WTC11 (cell line): ENCODE measurements at regions not wholly inside any gene's neighbourhood (a gene's known extent, or its start where the extent isn't known, plus 50 kb on each side); places are given as distances from the start of the nearest gene placed in this dataset.

Experiments used
- ATAC-seq: fragments of 200-7000 bp; cut with Tn5 transposase; 2 replicates; pipeline ENCODE4 v1.10.0; 2021; ENCODE audit warnings: mild to moderate bottlenecking, moderate library complexity
- CTCF ChIA-PET: fragments of 300-600 bp; sonication (Branson Sonifier 250); formaldehyde crosslinking; loops from one replicate; lab custom pipeline; 2021; ENCODE audit warnings: antibody characterized with exemption; lab: Charles Lee
- POLR2A ChIA-PET: fragments of 350-600 bp; sonication (Branson Sonifier 250); formaldehyde crosslinking; loops from one replicate; lab custom pipeline; 2021; ENCODE audit warnings: antibody characterized with exemption; lab: Charles Lee
- DNase-seq: peaks from one replicate; pipeline ENCODE4 v3.0.0; 2021; ENCODE audit warnings: low spot score
- H3K27ac Mint-ChIP-seq: 2 replicates; pipeline ENCODE4 v1.8.0; 2021; ENCODE audit warnings: mixed read lengths
- H3K27me3 Mint-ChIP-seq: 2 replicates; pipeline ENCODE4 v1.8.0; 2021; ENCODE audit warnings: low read depth, mild to moderate bottlenecking, moderate library complexity, mixed read lengths
- H3K36me3 Mint-ChIP-seq: 2 replicates; pipeline ENCODE4 v1.8.0; 2021; ENCODE audit warnings: mixed read lengths
- H3K4me1 Mint-ChIP-seq: 2 replicates; pipeline ENCODE4 v1.8.0; 2022; ENCODE audit warnings: mixed read lengths
- H3K4me3 Mint-ChIP-seq: 2 replicates; pipeline ENCODE4 v1.8.0; 2021; ENCODE audit warnings: mild to moderate bottlenecking, moderate library complexity, mixed read lengths
- H3K9me3 Mint-ChIP-seq: 2 replicates; pipeline ENCODE4 v1.8.0; 2021; ENCODE audit warnings: mixed read lengths
- FOXP1 ChIP-seq: sonication (generic); formaldehyde crosslinking; IDR thresholded peaks from 2 replicates; pipeline ENCODE4 v1.8.0; 2022; ENCODE audit warnings: missing genetic modification reagents, mild to moderate bottlenecking, moderate library complexity, borderline replicate concordance
- FOXP4 ChIP-seq: sonication (generic); formaldehyde crosslinking; IDR thresholded peaks from 2 replicates; pipeline ENCODE4 v1.8.0; 2022; ENCODE audit warnings: mild to moderate bottlenecking, missing genetic modification reagents
- IRF2 ChIP-seq: sonication (generic); formaldehyde crosslinking; IDR thresholded peaks from 2 replicates; pipeline ENCODE4 v1.8.0; 2022; ENCODE audit warnings: low read depth, missing genetic modification reagents, borderline replicate concordance
- SP1 ChIP-seq: sonication (generic); formaldehyde crosslinking; conservative IDR thresholded peaks from 2 replicates; pipeline ENCODE4 v1.8.1; 2022; ENCODE audit warnings: missing genetic modification reagents
- TP53 ChIP-seq: sonication (generic); formaldehyde crosslinking; IDR thresholded peaks from 2 replicates; pipeline ENCODE4 v1.8.1; 2023; ENCODE audit warnings: mild to moderate bottlenecking, missing genetic modification reagents
- ZNF121 ChIP-seq: sonication (generic); formaldehyde crosslinking; IDR thresholded peaks from 2 replicates; pipeline ENCODE4 v1.8.0; 2023; ENCODE audit warnings: missing genetic modification reagents
- ZNF281 ChIP-seq: sonication (generic); formaldehyde crosslinking; IDR thresholded peaks from 2 replicates; pipeline ENCODE4 v1.8.0; 2023; ENCODE audit warnings: mild to moderate bottlenecking, missing genetic modification reagents
- ZNF396 ChIP-seq: fragments of 250-450 bp; sonication (Bioruptor Pico); IDR thresholded peaks from 2 replicates; pipeline ENCODE4 v1.8.0; 2021; ENCODE audit warnings: mild to moderate bottlenecking, moderate library complexity, borderline replicate concordance
- ZSCAN18 ChIP-seq: fragments of 250-450 bp; sonication (Bioruptor Pico); IDR thresholded peaks from 2 replicates; pipeline ENCODE4 v2.1.2; 2022; ENCODE audit warnings: mild to moderate bottlenecking, moderate library complexity
- TF ChIP-seq, protein P1 (sequence below): sonication (generic); formaldehyde crosslinking; IDR thresholded peaks from 2 replicates; pipeline ENCODE4 v1.8.1; 2022; ENCODE audit warnings: mild to moderate bottlenecking, missing genetic modification reagents, moderate library complexity, borderline replicate concordance

DNA sequence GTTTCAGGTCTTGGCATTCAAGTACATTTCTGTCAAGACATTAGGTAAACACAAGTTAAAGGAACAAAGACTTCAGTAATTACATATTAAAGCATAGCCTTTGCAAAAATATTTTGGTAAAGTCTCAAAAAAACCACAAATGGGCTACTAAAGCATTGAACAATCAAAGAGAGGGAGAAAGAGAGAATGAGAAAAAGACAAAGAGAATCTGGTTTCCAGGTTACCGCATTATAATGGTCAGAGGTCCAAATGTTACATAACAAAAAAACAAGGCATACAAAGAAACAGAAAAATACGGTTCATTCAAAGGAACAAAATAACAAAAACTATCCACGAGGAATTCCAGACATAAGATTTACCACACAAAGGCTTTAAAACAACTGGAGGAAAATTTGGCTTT, 327.9 kb downstream of the AKAIN1 start:
- peaks cover 38% of the 10 kb centered on the region for H3K4me1 Mint-ChIP-seq
- TF ChIP-seq FOXP4 (CRISPR knock-in tag) (no peak), TP53 (no peak), SP1 (CRISPR knock-in tag) (no peak), ZNF281 (CRISPR knock-in tag) (no peak)
- DNase-seq (no peak), ATAC-seq (no peak)
- peaks cover 46% of the 10 kb centered on the region for H3K9me3 Mint-ChIP-seq
- H3K27me3 Mint-ChIP-seq: peaks cover 4% of the 10 kb centered on the region; the same call in 1 of the 2 replicates
- H3K27ac Mint-ChIP-seq: no peak overlapping the region
- H3K4me3 Mint-ChIP-seq: no peak overlapping the region
- peaks cover 27% of the 10 kb centered on the region for H3K36me3 Mint-ChIP-seq
- POLR2A ChIA-PET: no interaction called here
- CTCF ChIA-PET: no interaction called here

DNA sequence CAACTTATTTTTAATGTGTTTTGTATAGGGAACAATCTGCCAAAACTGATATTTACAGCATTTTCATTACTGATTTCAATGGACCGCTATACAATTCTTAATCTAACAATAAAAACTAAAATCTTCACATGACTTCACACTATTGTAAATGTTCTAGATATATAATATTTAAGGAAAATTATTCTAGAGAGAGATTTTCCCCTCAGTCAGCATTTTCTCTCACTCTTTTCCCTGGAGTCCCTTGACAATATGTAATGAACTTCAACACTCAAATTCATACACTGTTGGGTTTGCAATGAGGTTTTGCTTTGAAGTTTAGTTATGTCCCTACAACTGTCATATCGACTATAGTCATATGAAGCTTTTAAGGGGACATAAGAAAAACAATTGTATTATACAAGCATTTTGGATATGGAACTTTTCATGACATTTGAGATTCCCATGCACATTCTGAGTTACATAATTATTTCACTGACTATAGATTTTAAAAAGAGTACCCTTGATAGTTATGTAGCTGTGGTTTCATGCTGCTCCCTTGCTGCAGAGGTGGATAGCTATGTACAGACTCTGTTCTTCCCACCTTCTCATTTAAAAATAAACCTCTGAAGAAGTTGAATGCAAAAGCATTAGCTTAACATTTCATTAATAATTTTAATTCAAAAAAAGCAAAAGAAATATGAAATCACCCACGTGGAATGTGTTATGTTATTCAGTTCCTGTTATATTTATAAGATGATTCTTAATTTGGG, 338.5 kb downstream of the AKAIN1 start:
- no peaks in the 10 kb centered on the region for H3K27me3 Mint-ChIP-seq
- H3K4me3 Mint-ChIP-seq: no peak overlapping the region
- TF ChIP-seq IRF2 (CRISPR knock-in tag): no peak
- TF ChIP-seq, protein P1, sequence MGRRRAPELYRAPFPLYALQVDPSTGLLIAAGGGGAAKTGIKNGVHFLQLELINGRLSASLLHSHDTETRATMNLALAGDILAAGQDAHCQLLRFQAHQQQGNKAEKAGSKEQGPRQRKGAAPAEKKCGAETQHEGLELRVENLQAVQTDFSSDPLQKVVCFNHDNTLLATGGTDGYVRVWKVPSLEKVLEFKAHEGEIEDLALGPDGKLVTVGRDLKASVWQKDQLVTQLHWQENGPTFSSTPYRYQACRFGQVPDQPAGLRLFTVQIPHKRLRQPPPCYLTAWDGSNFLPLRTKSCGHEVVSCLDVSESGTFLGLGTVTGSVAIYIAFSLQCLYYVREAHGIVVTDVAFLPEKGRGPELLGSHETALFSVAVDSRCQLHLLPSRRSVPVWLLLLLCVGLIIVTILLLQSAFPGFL (CRISPR knock-in tag): no peak
- no peak for TF ChIP-seq FOXP1
- TF ChIP-seq, all 79 proteins: peak for 0
- CTCF ChIA-PET: no interaction called here
- H3K36me3 Mint-ChIP-seq: peaks cover 7% of the 10 kb centered on the region; the same call in 1 of the 2 replicates
- H3K9me3 Mint-ChIP-seq: peaks cover 6% of the 10 kb centered on the region; the same call in 1 of the 2 replicates
- no peak for ATAC-seq
- POLR2A ChIA-PET: no interaction called here
- DNase-seq: no peak
- no peak overlapping the region for H3K27ac Mint-ChIP-seq
- H3K4me1 Mint-ChIP-seq: peaks cover 34% of the 10 kb centered on the region

DNA sequence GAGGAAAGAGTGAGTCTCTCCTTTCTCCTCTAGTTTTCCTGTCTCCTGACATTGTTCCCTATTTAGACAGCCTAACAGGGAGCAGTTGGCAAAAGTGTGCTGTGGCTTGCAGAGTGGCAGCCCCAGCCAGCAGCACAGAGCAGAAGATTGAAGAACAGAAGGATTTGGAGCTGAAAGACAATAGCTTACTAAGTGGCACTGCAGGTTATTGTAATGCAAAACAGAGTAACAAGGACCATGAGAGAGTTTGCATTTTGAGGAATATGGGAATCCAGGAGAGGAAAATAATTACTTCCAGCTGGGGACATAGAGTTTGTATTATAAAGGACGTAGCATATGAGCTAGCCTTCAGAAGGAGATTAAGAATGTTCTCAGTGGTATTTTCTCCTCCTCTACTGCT, 342.4 kb downstream of the AKAIN1 start:
- ATAC-seq (peak; percentile 96), DNase-seq (peak; percentile 13)
- CTCF ChIA-PET: interaction anchor here (0.9 to 1.5 kb wide), 4 partner anchors 11 to 748 kb away, joined by 3 to 6 read pairs (median 3); no protein-coding TSS in a partner anchor
- Mint-ChIP-seq H3K27ac (peak overlapping the region; percentile 71), H3K4me1 (peaks cover 48% of the 10 kb centered on the region), H3K4me3 (no peak overlapping the region), H3K36me3 (0 out of 2 replicates have a peak, but pooled peaks cover under 1% of the 10 kb centered on the region)
- POLR2A ChIA-PET: no interaction called here
- TF ChIP-seq ZSCAN18 (CRISPR knock-in tag): 0 out of 2 replicates have a peak, but pooled peaks have one; percentile 6
- TF ChIP-seq ZNF396 (CRISPR knock-in tag): 0 out of 2 replicates have a peak, but pooled peaks have one; percentile 52
- TF ChIP-seq ZNF121 (CRISPR knock-in tag): no peak
- TF ChIP-seq, all 79 proteins: peak for 2
- no peaks in the 10 kb centered on the region for H3K9me3 Mint-ChIP-seq
- H3K27me3 Mint-ChIP-seq: peaks cover 3% of the 10 kb centered on the region; the same call in 1 of the 2 replicates
